H1 (cell line): ENCODE measurements at regions not wholly inside any gene's neighbourhood (a gene's known extent, or its start where the extent isn't known, plus 50 kb on each side); places are given as distances from the start of the nearest gene placed in this dataset.

Experiments
- CTCF ChIA-PET: fragments of 300-600 bp; sonication (Branson Sonifier 250); formaldehyde crosslinking; loops from one replicate; lab custom pipeline; 2021; ENCODE audit not compliant: partially characterized antibody; lab: Charles Lee
- POLR2A ChIA-PET: fragments of 300-600 bp; sonication (Branson Sonifier 250); formaldehyde crosslinking; loops from one replicate; lab custom pipeline; 2021; ENCODE audit warnings: inconsistent platforms; ENCODE audit not compliant: partially characterized antibody; lab: Charles Lee
- DNase-seq, 2 experiments: peaks; one replicate each; pipeline versions ENCODE4 v3.0.0 to v3.0.0-alpha.2; 2010 to 2022; ENCODE audit warnings: low spot score in 2 of 2, low read depth in 1 of 2, mixed read lengths in 1 of 2
- FAIRE-seq: peaks from 2 replicates; lab custom pipeline; 2011; peaks lifted over from hg19 to GRCh38; lab: Jason Lieb, UNC
- H2AFZ ChIP-seq: 2 replicates; pipeline ENCODE4 v1.8.1; 2012; ENCODE audit warnings: low read length, inconsistent platforms
- H2AK5ac ChIP-seq: 2 replicates; pipeline ENCODE4 v1.6.1; 2013; ENCODE audit warnings: low read depth, low read length
- H2BK120ac ChIP-seq: replicated peaks from 2 replicates; pipeline ENCODE3; 2013; ENCODE audit warnings: low read depth, low read length, inconsistent platforms
- H2BK12ac ChIP-seq: 2 replicates; pipeline ENCODE4 v1.6.1; 2013; ENCODE audit warnings: low read depth, low read length
- H2BK15ac ChIP-seq: 2 replicates; pipeline ENCODE4 v1.6.1; 2013; ENCODE audit warnings: low read length
- H2BK20ac ChIP-seq: 2 replicates; pipeline ENCODE4 v1.6.1; 2013; ENCODE audit warnings: low read length
- H2BK5ac ChIP-seq: 2 replicates; pipeline ENCODE4 v1.6.1; 2013; ENCODE audit warnings: low read depth, low read length
- H3K14ac ChIP-seq: 2 replicates; pipeline ENCODE4 v1.6.1; 2013; ENCODE audit warnings: inconsistent platforms; ENCODE audit not compliant: insufficient read length
- H3K18ac ChIP-seq: 2 replicates; pipeline ENCODE4 v1.6.1; 2013; ENCODE audit warnings: low read length; ENCODE audit errors: extremely low read depth
- H3K23ac ChIP-seq: 2 replicates; pipeline ENCODE4 v1.6.1; 2013; ENCODE audit warnings: inconsistent platforms; ENCODE audit not compliant: insufficient read length
- H3K23me2 ChIP-seq: 2 replicates; pipeline ENCODE4 v1.6.1; 2013; ENCODE audit warnings: low read depth, low read length
- H3K27ac ChIP-seq: 2 replicates; pipeline ENCODE4 v1.6.1; 2011; ENCODE audit warnings: low read depth, low read length, inconsistent platforms
- H3K27me3 ChIP-seq, 4 experiments: replicated peaks in 1 of 4; 1 replicate in 1 of 4; 2 replicates in 3 of 4; pipeline versions ENCODE4 v1.6.1 to v1.8.1; 2011 to 2013; ENCODE audit warnings: low read length in 3 of 4, mild to moderate bottlenecking in 3 of 4, inconsistent platforms in 2 of 4, mixed read lengths in 2 of 4, moderate library complexity in 1 of 4; ENCODE audit not compliant: control insufficient read depth in 3 of 4, insufficient read depth in 3 of 4; ENCODE audit errors: extremely low read depth in 1 of 4
- H3K36me3 ChIP-seq, 4 experiments: 2 replicates each; pipeline versions ENCODE4 v1.6.1 to v1.8.1; 2011 to 2013; ENCODE audit warnings: mild to moderate bottlenecking in 4 of 4, low read length in 3 of 4, moderate library complexity in 2 of 4, control low read depth in 1 of 4, inconsistent platforms in 1 of 4; ENCODE audit not compliant: insufficient read depth in 4 of 4, control insufficient read depth in 2 of 4
- H3K4ac ChIP-seq: replicated peaks from 2 replicates; pipeline ENCODE3; 2013; ENCODE audit warnings: low read length, low read depth, mixed read lengths, inconsistent platforms; ENCODE audit not compliant: insufficient read length
- H3K4me1 ChIP-seq, 4 experiments: replicated peaks in 1 of 4; 1 replicate in 1 of 4; 2 replicates in 3 of 4; pipeline versions ENCODE4 v1.6.1 to v1.8.1; 2011 to 2013; ENCODE audit warnings: low read length in 3 of 4, inconsistent platforms in 2 of 4, mixed read lengths in 1 of 4; ENCODE audit not compliant: insufficient read depth in 4 of 4, control insufficient read depth in 3 of 4
- H3K4me2 ChIP-seq, 2 experiments: 2 replicates each; pipeline versions ENCODE4 v1.6.1 to v1.8.1; 2011 to 2013; ENCODE audit warnings: low read depth in 2 of 2, low read length in 2 of 2, control low read depth in 1 of 2, inconsistent platforms in 1 of 2, mild to moderate bottlenecking in 1 of 2; ENCODE audit not compliant: insufficient read depth in 1 of 2
- H3K4me3 ChIP-seq, 4 experiments: fragments of 200-600, 300-600 bp in 1 of 4; sonication (generic), shearing (Covaris generic), sonication (Bioruptor Twin) in 1 of 4; 2 replicates each; pipeline versions ENCODE4 v1.5.1 to v1.8.1; 2011 to 2016; ENCODE audit warnings: low read length in 4 of 4, low read depth in 3 of 4, control low read depth in 2 of 4, inconsistent platforms in 2 of 4, mild to moderate bottlenecking in 2 of 4, mixed read lengths in 1 of 4, moderate library complexity in 1 of 4; ENCODE audit not compliant: insufficient read depth in 2 of 4; ENCODE audit errors: extremely low read depth in 1 of 4
- H3K56ac ChIP-seq: replicated peaks from 2 replicates; pipeline ENCODE3; 2013; ENCODE audit warnings: low read depth, mild to moderate bottlenecking, mixed read lengths, low read length, inconsistent platforms; ENCODE audit not compliant: insufficient read length
- H3K79me1 ChIP-seq: 2 replicates; pipeline ENCODE4 v1.6.1; 2013; ENCODE audit warnings: low read depth, low read length, control low read depth
- H3K79me2 ChIP-seq, 2 experiments: 2 replicates each; pipeline versions ENCODE4 v1.6.1 to v1.8.1; 2012 to 2013; ENCODE audit warnings: low read length in 2 of 2, mild to moderate bottlenecking in 2 of 2, inconsistent platforms in 1 of 2; ENCODE audit not compliant: insufficient read depth in 2 of 2, control insufficient read depth in 1 of 2
- H3K9ac ChIP-seq, 4 experiments: replicated peaks in 1 of 4; 1 replicate in 1 of 4; 2 replicates in 3 of 4; pipeline versions ENCODE4 v1.6.1 to v1.8.1; 2011 to 2013; ENCODE audit warnings: low read depth in 3 of 4, low read length in 3 of 4, control low read depth in 2 of 4, mild to moderate bottlenecking in 2 of 4, moderate library complexity in 2 of 4, inconsistent platforms in 1 of 4; ENCODE audit errors: extremely low read depth in 1 of 4
- H3K9me3 ChIP-seq, 2 experiments: 2 replicates each; pipeline versions ENCODE4 v1.6.1 to v1.8.1; 2012 to 2013; ENCODE audit warnings: mild to moderate bottlenecking in 2 of 2, moderate library complexity in 2 of 2, control low read depth in 1 of 2, inconsistent platforms in 1 of 2, low read depth in 1 of 2, low read length in 1 of 2, mixed read lengths in 1 of 2; ENCODE audit not compliant: insufficient read depth in 2 of 2
- H4K20me1 ChIP-seq, 2 experiments: replicated peaks in 1 of 2; 2 replicates each; pipeline versions ENCODE3 to v1.8.1; 2011 to 2013; ENCODE audit warnings: inconsistent platforms in 2 of 2, low read length in 2 of 2, mild to moderate bottlenecking in 1 of 2; ENCODE audit not compliant: insufficient read depth in 2 of 2, control insufficient read depth in 1 of 2
- H4K5ac ChIP-seq: 2 replicates; pipeline ENCODE4 v1.6.1; 2013; ENCODE audit warnings: low read length, low read depth, mixed read lengths, inconsistent platforms; ENCODE audit not compliant: insufficient read length
- H4K8ac ChIP-seq: 2 replicates; pipeline ENCODE4 v1.8.0; 2013; ENCODE audit warnings: mild to moderate bottlenecking, moderate library complexity, low read length, inconsistent platforms; ENCODE audit not compliant: insufficient read depth; ENCODE audit errors: extremely low read depth
- H4K91ac ChIP-seq: replicated peaks from 2 replicates; pipeline ENCODE3; 2013; ENCODE audit warnings: low read length, mixed read lengths, inconsistent platforms; ENCODE audit not compliant: insufficient read length
- BRCA1 ChIP-seq: IDR thresholded peaks from 2 replicates; pipeline ENCODE4 v1.6.1; 2012; ENCODE audit warnings: low read depth, low read length, improper control_type of control experiment
- CBX5 ChIP-seq: fragments of 300-800, 300-1000 bp; sonication (generic); IDR thresholded peaks from 2 replicates; pipeline ENCODE4 v1.7.1; 2016; ENCODE audit warnings: antibody characterized with exemption, low read length, low read depth
- CEBPB ChIP-seq: IDR thresholded peaks from 2 replicates; pipeline ENCODE4 v1.6.1; 2012; ENCODE audit warnings: low read depth, low read length
- EZH2 ChIP-seq: fragments of 200-600 bp; sonication (generic); IDR thresholded peaks from 2 replicates; pipeline ENCODE4 v1.7.1; 2012; ENCODE audit warnings: low read depth, mild to moderate bottlenecking, moderate library complexity, low read length, inconsistent platforms; ENCODE audit not compliant: severe bottlenecking
- GABPA ChIP-seq: IDR thresholded peaks from 2 replicates; pipeline ENCODE4 v1.6.1; 2011; ENCODE audit warnings: mild to moderate bottlenecking, low read length, moderate library complexity, borderline replicate concordance; ENCODE audit not compliant: insufficient read depth
- GTF2F1 ChIP-seq: IDR thresholded peaks from 2 replicates; pipeline ENCODE4 v1.6.1; 2012; ENCODE audit warnings: low read depth, low read length, improper control_type of control experiment, borderline replicate concordance
- KDM1A ChIP-seq: fragments of 200-600, 300-600 bp; sonication (generic); IDR thresholded peaks from 2 replicates; pipeline ENCODE4 v1.7.1; 2016; ENCODE audit warnings: mild to moderate bottlenecking, low read length, borderline replicate concordance
- KDM4A ChIP-seq: IDR thresholded peaks from one replicate; pipeline ENCODE4 v1.7.1; 2012; ENCODE audit warnings: low read depth, mild to moderate bottlenecking, moderate library complexity, low read length, inconsistent platforms; ENCODE audit not compliant: severe bottlenecking
- RFX5 ChIP-seq: IDR thresholded peaks from 2 replicates; pipeline ENCODE4 v1.6.1; 2011; ENCODE audit warnings: low read depth, low read length, improper control_type of control experiment, borderline replicate concordance
- RNF2 ChIP-seq: fragments of 200-900, 300-1000 bp; sonication (generic); IDR thresholded peaks from 2 replicates; pipeline ENCODE4 v1.7.1; 2016; ENCODE audit warnings: borderline replicate concordance, low read depth, mild to moderate bottlenecking, antibody characterized with exemption, low read length; ENCODE audit not compliant: poor library complexity, severe bottlenecking; ENCODE audit errors: missing control alignments
- SIN3A ChIP-seq, 2 experiments: IDR thresholded peaks in 1 of 2; conservative IDR thresholded peaks in 1 of 2; 2 replicates each; pipeline ENCODE4 v1.6.1; 2011 to 2012; ENCODE audit warnings: low read length in 2 of 2, improper control_type of control experiment in 1 of 2, low read depth in 1 of 2, mild to moderate bottlenecking in 1 of 2
- WGBS, 2 experiments: shearing (Covaris generic) in 1 of 2; methylation state at CpG; one replicate each; pipeline versions ENCODE4 v1.1.6 to v1.1.7; 2013 to 2015; ENCODE audit warnings: low lambda C conversion rate in 2 of 2, mixed read lengths in 2 of 2, inconsistent platforms in 1 of 2, low coverage in 1 of 2, missing lambda C conversion rate in 1 of 2; ENCODE audit not compliant: insufficient replicate concordance in 2 of 2, insufficient coverage in 1 of 2, insufficient read length in 1 of 2; ENCODE audit errors: extremely low coverage in 1 of 2, missing lambda C conversion rate in 1 of 2; 5-methylcytosine and 5-hydroxymethylcytosine counted together
- TF ChIP-seq, protein P1 (sequence below): IDR thresholded peaks from 2 replicates; pipeline ENCODE4 v1.6.1; 2011; ENCODE audit warnings: low read depth, mild to moderate bottlenecking, low read length; ENCODE audit not compliant: insufficient read depth

DNA sequence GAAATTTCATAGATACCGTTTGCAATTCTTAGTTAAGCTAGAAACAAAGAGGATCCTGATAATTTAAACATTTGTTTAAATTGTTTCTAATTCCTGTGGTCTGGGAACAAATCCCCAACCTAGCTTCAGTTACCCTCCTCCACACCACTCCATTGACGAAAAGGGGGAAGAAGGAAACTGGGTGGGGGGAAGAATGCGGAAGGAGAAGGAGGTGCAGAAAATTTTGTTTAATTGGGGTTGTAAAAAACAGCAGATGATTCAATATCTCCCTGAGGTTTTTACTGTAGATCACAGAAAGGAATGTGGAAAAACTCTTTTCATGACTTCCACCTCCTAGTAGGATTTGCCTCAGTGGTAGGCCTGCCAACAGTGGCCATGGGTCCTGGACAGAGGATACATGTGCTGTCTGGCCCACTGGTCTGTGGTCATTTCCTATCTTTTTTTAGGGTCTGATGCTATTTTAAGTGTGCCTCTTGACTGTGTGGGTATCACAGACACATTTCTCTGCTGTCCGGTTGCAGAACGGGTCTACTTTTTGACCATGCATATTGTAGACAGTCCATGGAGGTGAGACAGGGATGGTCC lies 122.9 kb upstream of the PCED1B start:
- FAIRE-seq (no peak), DNase-seq (no peak)
- Histone ChIP-seq H3K9ac (no peak overlapping the region), H4K5ac (no peak overlapping the region), H3K23ac (no peak overlapping the region), H3K36me3 (no peaks in the 10 kb centered on the region), H3K27ac (no peak overlapping the region), H3K79me2 (no peaks in the 10 kb centered on the region), H4K8ac (no peak overlapping the region), H3K4me1 (no peaks in the 10 kb centered on the region; a peak in 1 of 7 replicates), H3K4me3 (no peak overlapping the region), H4K20me1 (no peaks in the 10 kb centered on the region), H3K18ac (no peak overlapping the region), H2BK5ac (no peak overlapping the region), H2BK20ac (no peak overlapping the region), H2BK15ac (no peak overlapping the region), H3K4me2 (no peak overlapping the region), H2BK12ac (no peak overlapping the region), H3K4ac (no peak overlapping the region), H3K27me3 (no peaks in the 10 kb centered on the region), H3K56ac (no peak overlapping the region), H2AFZ (no peak overlapping the region), H2AK5ac (no peak overlapping the region), H3K79me1 (no peaks in the 10 kb centered on the region), H3K23me2 (no peaks in the 10 kb centered on the region), H3K14ac (no peak overlapping the region), H4K91ac (no peak overlapping the region), H3K9me3 (no peaks in the 10 kb centered on the region), H2BK120ac (no peak overlapping the region)
- ChIA-PET POLR2A (no interaction called here), CTCF (interaction anchor here (1.5 to 4.5 kb wide), 2 partner anchors 14 to 27 kb away, joined by 3 to 12 read pairs; no protein-coding TSS in a partner anchor)
- 79% methylated on average over 5 of the region's 5 CpGs; no CpG with 5 or more reads in 1 of the 2 experiments for WGBS, 2 experiments
- TF ChIP-seq SIN3A (conservative IDR thresholded peaks at IDR 0.05 in 1 of 2, IDR thresholded peaks at IDR 0.05 in 1 of 2; ENCODE audit: low read depth in 1 of 2, low read length in 2 of 2), result no peak
- TF ChIP-seq CEBPB, result no peak
- TF ChIP-seq RFX5, result no peak
- TF ChIP-seq KDM4A, result no peak
- no peak for TF ChIP-seq GABPA
- TF ChIP-seq GTF2F1, result no peak
- TF ChIP-seq RNF2, result no peak
- TF ChIP-seq BRCA1, result no peak
- TF ChIP-seq EZH2, result no peak
- no peak for TF ChIP-seq KDM1A
- TF ChIP-seq, protein P1, sequence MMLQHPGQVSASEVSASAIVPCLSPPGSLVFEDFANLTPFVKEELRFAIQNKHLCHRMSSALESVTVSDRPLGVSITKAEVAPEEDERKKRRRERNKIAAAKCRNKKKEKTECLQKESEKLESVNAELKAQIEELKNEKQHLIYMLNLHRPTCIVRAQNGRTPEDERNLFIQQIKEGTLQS, result no peak
- no peak for TF ChIP-seq CBX5
